GM18499 (cell line): ENCODE measurements at regions not wholly inside any gene's neighbourhood (a gene's known extent, or its start where the extent isn't known, plus 50 kb on each side); places are given as distances from the start of the nearest gene placed in this dataset.

ENCODE experiments used
- ATAC-seq: cut with Tn5 transposase; IDR thresholded peaks from one replicate; pipeline ENCODE4 v1.9.1; 2021; ENCODE audit warnings: moderate number of reproducible peaks; ENCODE audit not compliant: insufficient read depth, unreplicated experiment

- no peak for ATAC-seq
These were observed 488.0 kb downstream of the MDFIC start for GRCh38 chr7:115409682-115410433.

- ATAC-seq = no peak
These were observed 484.3 kb downstream of the MDFIC start for GRCh38 chr7:115406219-115406618.

GRCh38 chr7:115387137-115387536, 465.2 kb downstream of the MDFIC start:
- no peak for ATAC-seq

GRCh38 chr7:115379321-115379720, 457.4 kb downstream of the MDFIC start:
- ATAC-seq = no peak

GRCh38 chr7:115368998-115369397, 447.1 kb downstream of the MDFIC start:
- ATAC-seq = no peak

- no peak for ATAC-seq
These were observed 442.0 kb downstream of the MDFIC start for GRCh38 chr7:115363916-115364315.

GRCh38 chr7:115359955-115360354, 438.1 kb downstream of the MDFIC start:
- no peak for ATAC-seq

- ATAC-seq = no peak
These were observed 437.2 kb downstream of the MDFIC start for GRCh38 chr7:115359119-115359518.

GRCh38 chr7:115357703-115357999, 435.8 kb downstream of the MDFIC start:
- ATAC-seq = no peak

GRCh38 chr7:115356999-115357702, 435.3 kb downstream of the MDFIC start:
- ATAC-seq = no peak

GRCh38 chr7:115356139-115356746, 434.3 kb downstream of the MDFIC start:
- no peak for ATAC-seq

- no peak for ATAC-seq
These were observed 433.0 kb downstream of the MDFIC start for GRCh38 chr7:115354925-115355324.

- no peak for ATAC-seq
These were observed 430.5 kb downstream of the MDFIC start for GRCh38 chr7:115352375-115352774.

GRCh38 chr7:115350764-115351163, 428.9 kb downstream of the MDFIC start:
- ATAC-seq = no peak

- no peak for ATAC-seq
These were observed 427.7 kb downstream of the MDFIC start for GRCh38 chr7:115349635-115350034.

- no peak for ATAC-seq
These were observed 424.8 kb downstream of the MDFIC start for GRCh38 chr7:115346685-115347084.

GRCh38 chr7:115340828-115341227, 418.9 kb downstream of the MDFIC start:
- ATAC-seq = no peak

GRCh38 chr7:115338016-115338415, 416.1 kb downstream of the MDFIC start:
- no peak for ATAC-seq

GRCh38 chr7:115332691-115333090, 410.8 kb downstream of the MDFIC start:
- ATAC-seq = no peak

GRCh38 chr7:115329006-115329405, 407.1 kb downstream of the MDFIC start:
- no peak for ATAC-seq

- no peak for ATAC-seq
These were observed 406.1 kb downstream of the MDFIC start for GRCh38 chr7:115328018-115328417.

GRCh38 chr7:115327326-115327725, 405.4 kb downstream of the MDFIC start:
- ATAC-seq = no peak
